KMS-11 (cell line): ENCODE measurements at regions not wholly inside any gene's neighbourhood (a gene's known extent, or its start where the extent isn't known, plus 50 kb on each side); places are given as distances from the start of the nearest gene placed in this dataset.

Source experiments
- H2AFZ ChIP-seq: fragments of 200-600 bp; sonication (generic); 2 replicates; pipeline ENCODE4 v1.6.1; 2016; ENCODE audit warnings: antibody characterized with exemption, mixed run types, low read depth
- H3K27ac ChIP-seq: fragments of 200-600 bp; sonication (generic); 2 replicates; pipeline ENCODE4 v1.6.1; 2016; ENCODE audit warnings: mild to moderate bottlenecking, mixed run types
- H3K27me3 ChIP-seq: fragments of 200-600 bp; sonication (generic); 2 replicates; pipeline ENCODE4 v1.6.1; 2017; ENCODE audit warnings: mild to moderate bottlenecking, low read depth, mixed run types, moderate library complexity; ENCODE audit not compliant: insufficient read depth
- H3K36me3 ChIP-seq: fragments of 200-600 bp; sonication (generic); 2 replicates; pipeline ENCODE4 v1.6.1; 2017; ENCODE audit warnings: mild to moderate bottlenecking, mixed run types; ENCODE audit not compliant: insufficient read depth
- H3K4me1 ChIP-seq: fragments of 200-600 bp; sonication (generic); 2 replicates; pipeline ENCODE4 v1.6.1; 2016; ENCODE audit warnings: mild to moderate bottlenecking, low read depth, mixed run types; ENCODE audit not compliant: poor library complexity, severe bottlenecking
- H3K4me2 ChIP-seq: fragments of 200-600 bp; sonication (generic); 2 replicates; pipeline ENCODE4 v1.7.0; 2016; ENCODE audit warnings: mild to moderate bottlenecking, mixed run types
- H3K4me3 ChIP-seq: fragments of 200-600 bp; sonication (generic); IDR thresholded peaks from 2 replicates; pipeline ENCODE4 v1.6.1; 2017; ENCODE audit warnings: low read depth, low read length, mixed read lengths; ENCODE audit not compliant: insufficient read depth
- H3K79me2 ChIP-seq: fragments of 200-600 bp; sonication (generic); 2 replicates; pipeline ENCODE4 v1.6.1; 2016; ENCODE audit warnings: low read depth, mixed run types; ENCODE audit not compliant: insufficient read depth
- H3K9ac ChIP-seq: fragments of 200-600 bp; sonication (generic); 2 replicates; pipeline ENCODE4 v1.6.1; 2016; ENCODE audit warnings: mild to moderate bottlenecking, mixed run types
- H4K20me1 ChIP-seq: fragments of 200-600 bp; sonication (generic); 2 replicates; pipeline ENCODE4 v1.6.1; 2016; ENCODE audit warnings: mild to moderate bottlenecking, mixed run types; ENCODE audit not compliant: insufficient read depth
- TF ChIP-seq, protein P1 (sequence below): fragments of 200-600 bp; sonication (generic); conservative IDR thresholded peaks from 2 replicates; pipeline ENCODE4 v1.6.1; 2017; ENCODE audit warnings: low read depth, mild to moderate bottlenecking, antibody characterized with exemption, low read length, moderate library complexity, mixed read lengths

DNA sequence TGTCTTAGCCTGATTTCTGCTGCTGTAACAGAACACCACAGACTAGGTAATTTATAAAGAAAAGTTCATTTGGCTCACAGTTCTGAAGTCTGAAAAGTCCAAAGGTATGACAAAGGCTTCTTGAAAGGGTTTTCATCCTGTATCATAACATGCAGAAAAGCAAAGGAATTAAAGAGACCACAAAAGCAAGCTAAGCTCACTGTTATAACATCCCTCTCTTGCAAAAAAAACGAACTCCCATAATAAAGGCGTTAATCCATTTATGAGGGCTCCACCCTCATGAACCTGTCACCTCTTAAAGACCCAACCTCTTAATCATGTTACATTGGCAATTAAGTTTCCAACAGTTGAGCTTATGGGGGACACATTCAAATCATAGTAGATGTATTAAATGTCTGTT is 197.9 kb downstream of the PLOD2 start:
- H4K20me1 ChIP-seq: no peaks in the 10 kb centered on the region
- H3K4me3 ChIP-seq: no peak overlapping the region
- H3K4me1 ChIP-seq: peaks cover 18% of the 10 kb centered on the region
- H3K36me3 ChIP-seq: no peaks in the 10 kb centered on the region
- H3K27me3 ChIP-seq: no peaks in the 10 kb centered on the region
- H2AFZ ChIP-seq: no peak overlapping the region
- no peaks in the 10 kb centered on the region for H3K79me2 ChIP-seq
- TF ChIP-seq, protein P1, sequence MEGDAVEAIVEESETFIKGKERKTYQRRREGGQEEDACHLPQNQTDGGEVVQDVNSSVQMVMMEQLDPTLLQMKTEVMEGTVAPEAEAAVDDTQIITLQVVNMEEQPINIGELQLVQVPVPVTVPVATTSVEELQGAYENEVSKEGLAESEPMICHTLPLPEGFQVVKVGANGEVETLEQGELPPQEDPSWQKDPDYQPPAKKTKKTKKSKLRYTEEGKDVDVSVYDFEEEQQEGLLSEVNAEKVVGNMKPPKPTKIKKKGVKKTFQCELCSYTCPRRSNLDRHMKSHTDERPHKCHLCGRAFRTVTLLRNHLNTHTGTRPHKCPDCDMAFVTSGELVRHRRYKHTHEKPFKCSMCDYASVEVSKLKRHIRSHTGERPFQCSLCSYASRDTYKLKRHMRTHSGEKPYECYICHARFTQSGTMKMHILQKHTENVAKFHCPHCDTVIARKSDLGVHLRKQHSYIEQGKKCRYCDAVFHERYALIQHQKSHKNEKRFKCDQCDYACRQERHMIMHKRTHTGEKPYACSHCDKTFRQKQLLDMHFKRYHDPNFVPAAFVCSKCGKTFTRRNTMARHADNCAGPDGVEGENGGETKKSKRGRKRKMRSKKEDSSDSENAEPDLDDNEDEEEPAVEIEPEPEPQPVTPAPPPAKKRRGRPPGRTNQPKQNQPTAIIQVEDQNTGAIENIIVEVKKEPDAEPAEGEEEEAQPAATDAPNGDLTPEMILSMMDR: no peak
- no peak overlapping the region for H3K4me2 ChIP-seq
- no peak overlapping the region for H3K27ac ChIP-seq
- no peak overlapping the region for H3K9ac ChIP-seq

DNA sequence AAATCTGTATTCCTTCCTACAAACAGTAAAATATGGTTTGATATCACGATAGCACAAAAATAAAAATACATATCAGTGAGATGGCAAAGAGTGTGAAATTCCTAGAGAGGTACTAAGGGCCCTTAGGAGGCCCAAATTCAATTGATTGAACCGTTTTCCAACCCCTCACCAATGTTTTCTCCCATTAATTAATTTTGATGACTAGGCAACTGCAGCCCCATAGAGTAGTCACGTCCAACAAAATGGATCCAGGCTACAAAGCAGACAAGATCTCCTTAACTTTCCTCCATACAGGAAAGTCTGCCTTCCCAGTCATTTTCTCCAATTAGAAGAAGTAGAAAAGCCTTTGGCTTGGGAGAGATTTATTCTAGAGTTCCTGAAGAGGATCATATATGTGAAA is 193.9 kb downstream of the PLOD2 start:
- Histone ChIP-seq H3K4me3 (no peak overlapping the region), H2AFZ (no peak overlapping the region), H3K4me1 (no peaks in the 10 kb centered on the region), H3K4me2 (no peak overlapping the region), H3K27ac (no peak overlapping the region), H3K36me3 (no peaks in the 10 kb centered on the region), H3K79me2 (no peaks in the 10 kb centered on the region), H4K20me1 (no peaks in the 10 kb centered on the region), H3K27me3 (no peaks in the 10 kb centered on the region), H3K9ac (no peak overlapping the region)
- TF ChIP-seq, protein P1: no peak

GRCh38 chr3:145971186-145971585 is 189.8 kb downstream of the PLOD2 start:
- Histone ChIP-seq H3K36me3 (no peaks in the 10 kb centered on the region), H3K4me1 (no peaks in the 10 kb centered on the region)
- TF ChIP-seq, protein P1: no peak

GRCh38 chr3:145972851-145973250 is 188.1 kb downstream of the PLOD2 start:
- no peaks in the 10 kb centered on the region for H3K27me3 ChIP-seq

More at GRCh38 chr3:145971186-145971585, 189.8 kb downstream of the PLOD2 start:
- no peaks in the 10 kb centered on the region for H3K27me3 ChIP-seq
- no peak overlapping the region for H3K4me3 ChIP-seq
- H3K4me2 ChIP-seq: no peak overlapping the region
- H4K20me1 ChIP-seq: no peaks in the 10 kb centered on the region
- no peak overlapping the region for H2AFZ ChIP-seq
- no peak overlapping the region for H3K27ac ChIP-seq
- no peaks in the 10 kb centered on the region for H3K79me2 ChIP-seq
- H3K9ac ChIP-seq: no peak overlapping the region

More at GRCh38 chr3:145972851-145973250, 188.1 kb downstream of the PLOD2 start:
- no peaks in the 10 kb centered on the region for H3K36me3 ChIP-seq
- no peak overlapping the region for H3K9ac ChIP-seq
- H3K4me1 ChIP-seq: no peaks in the 10 kb centered on the region
- H3K4me2 ChIP-seq: no peak overlapping the region
- no peaks in the 10 kb centered on the region for H3K79me2 ChIP-seq
- TF ChIP-seq, protein P1: no peak
- H3K27ac ChIP-seq: no peak overlapping the region
- H3K4me3 ChIP-seq: no peak overlapping the region
- no peak overlapping the region for H2AFZ ChIP-seq
- no peaks in the 10 kb centered on the region for H4K20me1 ChIP-seq
